MG63 (cell line): ENCODE measurements at regions not wholly inside any gene's neighbourhood (a gene's known extent, or its start where the extent isn't known, plus 50 kb on each side); places are given as distances from the start of the nearest gene placed in this dataset.

ENCODE experiments used
- DNase-seq: peaks from one replicate; pipeline ENCODE4 v3.0.0-alpha.2; 2020
- H3K27me3 ChIP-seq: fragments of 250-450 bp; sonication (Bioruptor Pico); 2 replicates; pipeline ENCODE4 v1.5.1; 2020; ENCODE audit warnings: mild to moderate bottlenecking, moderate library complexity
- H3K36me3 ChIP-seq: fragments of 250-450 bp; sonication (Bioruptor Pico); 2 replicates; pipeline ENCODE4 v1.5.1; 2020; ENCODE audit warnings: mild to moderate bottlenecking, moderate library complexity
- H3K4me3 ChIP-seq: fragments of 250-450 bp; sonication (Bioruptor Pico); 2 replicates; pipeline ENCODE4 v1.5.1; 2020; ENCODE audit warnings: mild to moderate bottlenecking, moderate library complexity
- H3K9me3 ChIP-seq: fragments of 250-450 bp; sonication (Bioruptor Pico); 2 replicates; pipeline ENCODE4 v1.5.1; 2020; ENCODE audit warnings: mild to moderate bottlenecking, moderate library complexity

DNA sequence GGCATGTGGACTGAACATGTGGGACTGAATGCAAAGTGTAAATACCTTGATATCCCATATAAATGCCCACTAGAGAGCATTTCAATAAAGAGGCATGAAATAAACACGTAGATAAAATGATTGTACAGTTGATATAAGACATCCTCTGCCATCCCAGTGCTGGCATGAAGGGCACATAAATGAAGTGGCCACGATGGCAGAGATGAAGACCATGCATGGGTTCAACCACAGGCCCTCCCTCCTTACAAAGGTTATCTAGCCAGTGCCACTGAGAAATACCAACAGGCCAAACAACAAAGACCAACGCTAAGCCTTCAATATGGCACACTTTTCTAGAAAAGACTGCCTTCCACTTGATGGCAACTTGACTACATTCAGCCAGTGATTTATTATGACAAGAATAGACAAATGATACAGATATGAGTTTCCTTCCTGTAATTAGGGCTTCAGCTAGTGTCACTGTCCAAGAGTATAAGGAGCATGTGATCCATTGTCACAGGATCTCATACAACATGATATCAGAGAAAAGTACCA, 493.9 kb upstream of the MAP2 start:
- DNase-seq: no peak
- H3K4me3 ChIP-seq: no peak overlapping the region
- no peaks in the 10 kb centered on the region for H3K27me3 ChIP-seq
- no peaks in the 10 kb centered on the region for H3K36me3 ChIP-seq
- H3K9me3 ChIP-seq: no peaks in the 10 kb centered on the region

DNA sequence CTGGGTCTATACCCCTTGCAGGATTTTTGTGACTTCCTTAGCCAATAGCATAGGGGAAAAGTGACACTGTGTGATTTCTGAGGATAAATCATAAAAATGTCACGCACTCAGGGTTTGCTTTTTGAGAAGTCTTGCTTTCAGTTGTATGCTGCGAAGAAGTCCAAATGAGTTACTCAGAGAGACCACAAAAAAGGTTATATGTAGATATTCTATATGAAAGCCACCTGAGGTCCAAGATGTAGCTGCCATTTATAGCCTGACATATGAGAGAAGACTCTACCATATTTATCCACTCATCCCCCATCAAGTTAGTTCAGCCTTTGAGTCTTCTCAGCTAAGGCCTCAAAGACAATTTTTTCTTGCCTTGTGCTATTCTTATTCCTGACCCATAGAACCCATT, 488.3 kb upstream of the MAP2 start:
- DNase-seq: no peak
- Histone ChIP-seq H3K9me3 (no peaks in the 10 kb centered on the region), H3K27me3 (no peaks in the 10 kb centered on the region), H3K36me3 (no peaks in the 10 kb centered on the region), H3K4me3 (no peak overlapping the region)

DNA sequence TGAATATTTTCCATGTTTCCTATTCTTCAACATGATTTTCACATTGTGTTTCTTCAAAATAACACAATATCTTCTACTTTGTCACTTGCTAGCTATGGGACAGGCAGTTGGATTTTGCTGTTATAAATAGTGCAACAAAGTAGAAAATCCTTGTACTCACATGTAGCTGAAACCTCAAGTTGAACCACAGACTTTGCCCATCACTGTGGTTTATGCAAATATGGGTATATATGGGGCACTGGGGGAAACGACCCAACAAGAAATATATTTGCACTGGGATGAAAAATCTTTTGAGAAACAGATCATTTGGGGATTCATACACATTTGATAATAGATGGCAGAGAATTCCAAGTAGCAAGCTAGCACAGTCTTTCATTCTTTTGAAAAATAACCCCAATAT, 486.3 kb upstream of the MAP2 start:
- Histone ChIP-seq H3K27me3 (no peaks in the 10 kb centered on the region), H3K4me3 (no peak overlapping the region), H3K9me3 (no peaks in the 10 kb centered on the region), H3K36me3 (no peaks in the 10 kb centered on the region)
- DNase-seq: no peak

DNA sequence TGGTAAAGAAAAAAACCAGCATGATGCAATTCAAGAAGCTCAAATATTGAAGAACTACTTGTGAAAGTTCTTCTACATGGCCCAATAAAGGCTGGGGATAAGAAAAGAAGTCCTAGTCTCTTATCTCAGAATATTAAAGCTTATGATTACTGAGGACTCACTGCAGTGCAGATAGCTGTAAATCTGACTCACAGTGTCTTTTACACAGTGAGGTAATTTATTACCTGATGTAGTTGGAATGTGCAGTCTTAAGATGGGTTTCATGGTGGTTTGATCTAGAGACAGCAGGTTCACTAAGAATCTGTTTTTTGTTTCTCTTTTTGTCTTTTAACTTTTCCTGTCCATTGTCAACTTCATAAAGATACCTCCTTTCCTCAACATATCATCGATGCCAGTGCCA, 484.0 kb upstream of the MAP2 start:
- no peaks in the 10 kb centered on the region for H3K9me3 ChIP-seq
- H3K4me3 ChIP-seq: no peak overlapping the region
- DNase-seq: no peak
- H3K27me3 ChIP-seq: no peaks in the 10 kb centered on the region
- H3K36me3 ChIP-seq: no peaks in the 10 kb centered on the region

DNA sequence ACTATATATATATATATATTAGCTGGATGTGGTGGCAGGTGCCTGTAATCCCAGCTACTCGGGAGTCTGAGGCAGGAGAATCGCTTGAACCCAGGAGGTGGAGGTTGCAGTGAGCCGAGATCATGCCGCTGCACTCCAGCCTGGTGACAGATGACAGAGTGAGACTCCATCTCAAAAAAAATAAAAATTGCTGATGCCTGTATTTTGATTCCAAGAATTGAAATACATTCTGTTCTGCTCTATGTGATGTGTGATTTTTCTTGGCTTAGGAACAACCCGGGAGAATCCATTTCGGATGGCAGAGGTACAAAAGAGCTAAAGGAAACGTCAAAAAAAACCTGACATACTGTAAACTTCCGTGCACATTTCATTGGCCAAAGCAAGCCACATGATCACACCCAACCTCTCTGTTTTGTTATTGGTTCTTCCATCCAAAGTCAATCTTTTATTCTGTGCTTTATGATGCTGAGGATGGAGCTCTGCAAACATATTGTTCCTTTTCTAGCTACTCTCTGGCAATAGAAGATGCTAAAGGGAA, 478.1 kb upstream of the MAP2 start:
- Histone ChIP-seq H3K4me3 (no peak overlapping the region), H3K36me3 (no peaks in the 10 kb centered on the region), H3K9me3 (no peaks in the 10 kb centered on the region), H3K27me3 (no peaks in the 10 kb centered on the region)
- DNase-seq: no peak

DNA sequence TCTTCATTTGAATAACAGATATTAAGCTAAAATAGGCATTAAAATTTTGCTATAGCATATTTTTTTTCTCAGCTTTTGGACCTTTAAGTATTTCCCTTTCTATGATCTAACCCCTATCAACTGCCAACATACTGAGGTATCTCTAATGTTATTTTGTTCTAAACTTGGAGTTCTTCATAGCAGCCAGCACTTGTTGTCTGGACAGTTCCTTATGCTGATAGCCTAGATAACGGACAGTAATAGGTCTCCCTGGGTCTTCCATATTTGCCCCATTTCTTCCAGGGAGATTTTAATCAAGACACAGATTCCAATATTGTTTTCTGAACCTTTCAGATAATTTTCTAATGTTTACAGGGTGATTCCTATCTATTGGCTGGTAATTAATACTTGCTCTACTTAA, 475.8 kb upstream of the MAP2 start:
- DNase-seq: no peak
- H3K4me3 ChIP-seq: no peak overlapping the region
- no peaks in the 10 kb centered on the region for H3K27me3 ChIP-seq
- no peaks in the 10 kb centered on the region for H3K9me3 ChIP-seq
- H3K36me3 ChIP-seq: no peaks in the 10 kb centered on the region

DNA sequence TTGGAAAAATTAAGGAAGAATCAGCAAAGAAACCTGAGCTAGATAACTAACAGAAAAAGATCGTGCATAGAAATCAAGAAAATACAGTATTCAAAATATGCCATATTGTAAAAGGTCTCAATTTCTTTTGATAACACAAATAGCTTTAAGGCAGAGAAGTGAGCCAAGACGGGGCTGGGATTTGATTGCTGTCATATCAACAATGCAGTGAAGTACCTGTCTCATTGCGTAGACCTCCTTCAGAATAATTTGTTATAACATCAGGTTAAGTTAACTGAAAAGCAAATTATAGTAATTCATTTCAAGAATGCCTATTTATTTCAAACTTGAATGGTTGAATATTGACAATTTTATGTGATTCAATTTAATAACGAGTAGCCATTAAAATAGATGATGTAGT, 453.8 kb upstream of the MAP2 start:
- no peak for DNase-seq
- Histone ChIP-seq H3K27me3 (no peaks in the 10 kb centered on the region), H3K9me3 (no peaks in the 10 kb centered on the region)

DNA sequence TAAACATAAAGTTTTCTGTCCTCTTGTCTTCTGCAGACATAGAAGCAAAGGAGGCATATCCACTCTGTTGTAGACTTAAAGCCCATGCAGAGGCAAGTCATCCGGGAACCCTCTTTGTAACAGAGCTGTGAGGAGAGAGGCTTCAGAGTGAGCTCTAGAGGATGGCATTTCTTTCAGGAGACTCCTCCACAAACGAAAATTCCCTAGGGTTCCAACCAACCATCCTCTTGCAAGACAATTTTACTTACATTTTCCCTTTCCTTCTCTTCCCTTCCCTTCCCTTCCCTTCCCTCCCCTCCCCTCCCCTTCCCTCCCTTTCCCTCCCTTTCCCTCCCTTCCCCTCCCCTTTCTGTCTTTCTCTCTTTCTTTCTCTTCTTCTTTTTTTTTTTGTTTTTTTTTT, 446.3 kb upstream of the MAP2 start:
- no peaks in the 10 kb centered on the region for H3K36me3 ChIP-seq

More for the DNA sequence above, 453.8 kb upstream of the MAP2 start:
- Histone ChIP-seq H3K4me3 (no peak overlapping the region), H3K36me3 (no peaks in the 10 kb centered on the region)

DNA sequence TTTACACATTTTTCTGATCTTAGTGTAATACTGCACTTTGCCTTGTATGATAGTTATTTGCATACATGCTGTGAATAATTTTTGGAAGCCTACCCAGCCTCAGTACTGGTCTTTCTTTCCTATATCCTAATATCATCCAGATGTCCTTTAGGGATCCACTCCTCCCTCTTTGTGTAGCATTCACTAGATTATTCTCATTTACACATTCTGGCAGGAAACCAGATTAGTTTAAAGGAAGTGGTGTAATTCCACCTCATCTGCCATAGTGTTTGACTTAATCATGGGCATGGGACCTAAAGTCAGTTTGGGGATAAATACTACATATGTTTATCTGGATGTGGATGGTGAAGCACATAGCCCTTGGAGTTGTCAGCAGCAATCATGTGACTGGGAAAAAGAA, 444.9 kb upstream of the MAP2 start:
- no peak for DNase-seq
- Histone ChIP-seq H3K4me3 (no peak overlapping the region), H3K9me3 (no peaks in the 10 kb centered on the region), H3K36me3 (no peaks in the 10 kb centered on the region), H3K27me3 (no peaks in the 10 kb centered on the region)

More for the DNA sequence above, 446.3 kb upstream of the MAP2 start:
- H3K9me3 ChIP-seq: no peaks in the 10 kb centered on the region
- no peaks in the 10 kb centered on the region for H3K27me3 ChIP-seq
- no peak for DNase-seq
- H3K4me3 ChIP-seq: no peak overlapping the region

DNA sequence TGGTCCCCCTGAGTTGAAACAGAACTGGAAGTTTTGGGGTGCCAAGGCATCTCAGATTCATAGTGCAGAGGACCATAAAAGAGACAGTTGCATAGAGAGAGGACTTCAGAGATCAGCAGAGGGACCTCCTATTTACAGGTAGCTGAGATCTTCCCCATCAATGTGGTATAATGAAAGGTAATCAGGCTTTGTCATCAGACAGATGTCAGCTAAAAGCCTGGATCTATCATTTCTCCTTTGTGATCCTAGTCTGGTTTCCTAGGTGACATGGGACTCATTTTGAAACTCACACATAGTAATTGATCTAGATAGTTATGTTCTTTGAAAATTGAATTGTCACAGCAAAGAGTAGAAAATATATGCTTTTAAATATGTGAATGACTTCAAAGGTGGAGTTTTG, 443.5 kb upstream of the MAP2 start:
- no peaks in the 10 kb centered on the region for H3K36me3 ChIP-seq
- no peaks in the 10 kb centered on the region for H3K27me3 ChIP-seq
- no peak for DNase-seq
- no peak overlapping the region for H3K4me3 ChIP-seq
- H3K9me3 ChIP-seq: no peaks in the 10 kb centered on the region

DNA sequence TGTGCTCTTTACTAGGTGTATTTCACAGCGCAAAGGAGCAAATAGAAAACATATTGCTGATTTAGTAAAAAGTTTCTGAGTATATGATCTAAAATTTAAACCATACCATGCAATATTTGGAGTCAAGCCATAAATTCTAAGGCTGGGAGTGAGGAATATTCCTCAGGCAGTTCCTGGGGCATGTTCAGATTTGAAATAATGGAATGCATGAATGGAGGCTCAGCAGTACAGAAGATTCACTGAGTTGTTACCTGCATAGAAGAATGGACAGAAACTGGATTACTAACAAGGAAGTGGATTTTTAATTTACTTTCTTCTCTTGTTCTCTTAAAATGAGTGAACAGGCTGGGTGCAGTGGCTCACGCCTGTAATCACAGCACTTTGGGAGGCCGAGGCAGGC, 441.0 kb upstream of the MAP2 start:
- H3K36me3 ChIP-seq: no peaks in the 10 kb centered on the region
- no peak overlapping the region for H3K4me3 ChIP-seq
- no peaks in the 10 kb centered on the region for H3K27me3 ChIP-seq
- no peaks in the 10 kb centered on the region for H3K9me3 ChIP-seq
- no peak for DNase-seq

DNA sequence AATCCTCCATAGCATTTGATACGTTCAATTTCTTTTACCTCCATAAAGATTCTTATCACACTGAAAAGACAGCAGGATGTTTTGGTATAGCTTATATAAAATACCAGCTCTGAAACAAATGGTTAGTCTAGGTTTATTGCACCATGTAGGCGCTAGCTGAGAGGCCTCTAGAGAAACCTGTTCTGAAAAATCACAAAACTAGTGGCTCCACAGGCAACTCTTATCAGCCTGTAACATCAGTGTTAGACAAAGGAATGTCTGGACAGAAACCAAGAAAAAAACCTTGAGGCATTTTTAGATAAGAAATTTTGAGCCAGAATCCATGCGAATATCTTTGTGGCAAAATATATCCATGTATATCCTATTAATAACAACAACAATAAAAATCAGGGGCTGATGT, 440.4 kb upstream of the MAP2 start:
- H3K36me3 ChIP-seq: no peaks in the 10 kb centered on the region
- no peak for DNase-seq
- H3K4me3 ChIP-seq: no peak overlapping the region
- H3K9me3 ChIP-seq: peaks cover 4% of the 10 kb centered on the region; the same call in 1 of the 2 replicates
- no peaks in the 10 kb centered on the region for H3K27me3 ChIP-seq

DNA sequence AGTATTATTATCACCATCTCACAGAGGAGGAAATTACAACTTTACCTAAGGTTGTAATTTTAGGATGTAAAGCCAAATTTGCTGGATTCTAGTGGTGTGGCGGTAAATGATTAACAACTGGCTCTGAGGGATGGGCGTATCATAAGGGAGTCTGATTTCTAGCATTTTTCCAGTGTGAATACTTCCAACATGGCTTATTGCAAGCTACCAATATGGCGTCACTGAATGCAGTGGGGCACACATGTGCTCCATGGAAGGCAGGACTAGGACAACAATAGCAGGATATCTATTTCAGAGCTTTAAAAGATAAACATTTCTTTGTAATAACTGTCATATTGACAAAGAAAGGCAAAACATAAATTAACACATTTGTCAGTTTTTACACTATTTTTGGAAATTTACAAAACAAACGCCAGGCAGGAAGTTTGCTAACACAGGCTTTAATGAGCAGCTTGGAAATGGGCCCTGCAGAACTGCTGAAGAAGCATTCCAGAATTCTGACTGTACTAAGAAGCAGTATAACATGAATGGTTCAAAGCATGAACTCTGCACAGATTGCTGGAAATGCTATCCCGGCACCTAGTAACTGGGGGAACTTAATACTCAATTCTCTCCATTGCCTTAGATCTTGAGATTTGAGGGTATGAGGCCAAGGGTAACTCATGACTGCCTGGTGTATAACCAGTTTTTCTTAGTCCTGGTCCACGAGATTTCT, 439.3 kb upstream of the MAP2 start:
- Histone ChIP-seq H3K36me3 (no peaks in the 10 kb centered on the region), H3K27me3 (no peaks in the 10 kb centered on the region), H3K4me3 (no peak overlapping the region), H3K9me3 (peaks cover 4% of the 10 kb centered on the region; the same call in 1 of the 2 replicates)
- peak; percentile 65 for DNase-seq

DNA sequence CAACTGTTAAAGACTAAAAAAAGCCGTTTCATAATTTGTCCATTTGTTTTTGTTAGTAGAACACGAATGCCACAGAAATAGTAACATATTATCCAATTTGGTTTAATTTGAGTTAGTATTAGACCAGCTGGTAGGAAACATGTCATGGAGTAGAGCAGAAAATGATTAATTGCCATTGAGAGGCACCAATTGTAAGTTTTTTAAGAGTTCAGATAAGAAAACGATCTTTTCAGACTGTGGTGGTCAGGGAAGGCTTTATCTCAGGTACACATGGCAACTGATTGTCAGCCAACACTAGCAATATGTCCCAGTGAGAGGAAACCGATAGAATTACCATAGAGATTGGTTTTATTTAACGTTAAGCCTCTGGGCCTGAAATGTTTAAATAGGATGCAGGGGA, 438.2 kb upstream of the MAP2 start:
- Histone ChIP-seq H3K27me3 (no peaks in the 10 kb centered on the region), H3K9me3 (peaks cover 4% of the 10 kb centered on the region; the same call in 1 of the 2 replicates), H3K4me3 (no peak overlapping the region)

DNA sequence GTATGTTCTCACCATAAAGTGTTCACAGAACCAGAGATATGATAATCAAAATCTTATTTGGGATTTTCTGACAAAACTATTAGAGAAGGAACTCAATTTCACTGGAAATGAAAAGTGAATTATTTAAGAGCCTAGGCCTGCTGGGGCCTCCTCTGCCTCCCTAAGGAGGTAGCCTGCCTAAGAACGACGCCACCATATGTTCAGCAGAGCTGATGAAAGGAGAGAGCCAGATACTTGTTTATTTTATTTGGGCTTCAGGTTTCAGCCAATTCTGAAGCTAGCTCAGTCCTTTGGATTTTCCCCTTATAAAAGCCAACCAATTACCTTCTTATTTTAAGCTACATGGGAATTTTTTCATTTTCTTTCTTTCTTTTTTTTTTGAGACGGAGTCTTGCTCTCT, 433.1 kb upstream of the MAP2 start:
- H3K27me3 ChIP-seq: no peaks in the 10 kb centered on the region
- peaks cover 4% of the 10 kb centered on the region; the same call in 1 of the 2 replicates for H3K9me3 ChIP-seq
- no peak overlapping the region for H3K4me3 ChIP-seq
- H3K36me3 ChIP-seq: no peaks in the 10 kb centered on the region
- DNase-seq: no peak

More for the DNA sequence above, 438.2 kb upstream of the MAP2 start:
- no peak for DNase-seq
- no peaks in the 10 kb centered on the region for H3K36me3 ChIP-seq

DNA sequence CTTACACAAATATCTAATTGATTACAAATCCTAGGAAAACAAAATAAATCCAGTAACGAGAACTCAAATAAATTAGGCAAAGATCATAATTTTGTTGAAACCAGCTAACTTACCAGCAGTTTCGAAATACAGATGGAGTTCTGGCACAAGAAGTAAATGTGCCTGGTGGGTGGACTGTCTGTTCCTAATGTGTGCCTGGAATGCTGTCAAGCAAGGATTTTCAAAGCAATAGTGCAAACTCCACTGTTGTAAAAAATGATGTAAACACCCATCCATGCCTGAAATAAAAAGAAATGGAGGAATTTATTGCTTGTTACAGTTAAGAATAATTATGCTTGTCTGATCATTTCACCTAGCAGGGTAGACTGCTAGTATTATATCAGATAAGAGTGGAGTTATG, 423.9 kb upstream of the MAP2 start:
- Histone ChIP-seq H3K27me3 (no peaks in the 10 kb centered on the region), H3K36me3 (no peaks in the 10 kb centered on the region), H3K9me3 (no peaks in the 10 kb centered on the region), H3K4me3 (no peak overlapping the region)
- no peak for DNase-seq

DNA sequence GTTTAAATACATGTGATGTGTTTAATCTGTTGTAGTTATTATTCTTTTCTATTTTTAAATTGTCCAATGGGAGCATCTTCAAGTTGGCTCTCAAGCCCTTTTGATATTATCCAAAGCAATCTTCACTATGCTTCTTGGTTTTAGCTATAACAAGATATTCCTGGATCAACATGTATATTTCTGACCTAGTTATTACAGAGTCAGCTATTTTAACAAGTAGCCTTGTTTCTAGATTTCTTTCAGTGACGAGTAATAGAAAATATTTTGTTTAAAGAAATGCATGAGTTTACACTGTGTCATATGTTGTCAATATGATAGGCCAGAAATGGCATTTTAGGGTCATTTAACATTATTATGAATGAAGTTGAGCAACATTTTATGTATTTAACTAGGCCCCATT, 421.8 kb upstream of the MAP2 start:
- Histone ChIP-seq H3K4me3 (no peak overlapping the region), H3K36me3 (no peaks in the 10 kb centered on the region), H3K27me3 (no peaks in the 10 kb centered on the region), H3K9me3 (no peaks in the 10 kb centered on the region)
- DNase-seq: no peak

DNA sequence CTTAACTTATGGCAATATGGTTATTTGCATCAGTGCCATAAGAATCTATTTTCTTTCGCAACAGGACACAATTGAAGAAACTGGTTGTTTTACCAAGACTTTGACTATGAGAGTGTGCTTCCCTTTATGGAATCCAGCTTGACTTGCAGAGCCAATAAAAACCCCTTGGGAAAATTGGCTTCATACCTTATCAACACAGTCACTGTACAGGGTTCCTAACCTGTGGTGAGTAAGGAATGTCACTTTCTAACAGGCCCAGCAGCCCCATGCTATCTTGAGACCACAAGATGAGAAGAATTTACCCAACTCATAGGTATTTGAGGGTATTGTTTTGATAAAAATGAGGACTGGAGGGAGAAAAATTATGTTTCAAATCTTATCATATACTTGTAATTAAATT, 418.5 kb upstream of the MAP2 start:
- no peaks in the 10 kb centered on the region for H3K9me3 ChIP-seq
- H3K27me3 ChIP-seq: no peaks in the 10 kb centered on the region
- no peak for DNase-seq

More for the DNA sequence above, 418.5 kb upstream of the MAP2 start:
- no peaks in the 10 kb centered on the region for H3K36me3 ChIP-seq
- H3K4me3 ChIP-seq: no peak overlapping the region
